Bone marrow (tissue), 2 donors: ENCODE measurements at regions not wholly inside any gene's neighbourhood (a gene's known extent, or its start where the extent isn't known, plus 50 kb on each side); places are given as distances from the start of the nearest gene placed in this dataset.

Experiments
- DNase-seq, 2 donors: peaks; one replicate each; lab custom pipeline; 2025; lab: John Stamatoyannopoulos, UW

GRCh38 chr1:90558754-90559378 is 158.2 kb downstream of the BARHL2 start:
- DNase-seq = no peak

- DNase-seq = no peak
Measured at GRCh38 chr1:90558126-90558525, 159.0 kb downstream of the BARHL2 start.

DNA sequence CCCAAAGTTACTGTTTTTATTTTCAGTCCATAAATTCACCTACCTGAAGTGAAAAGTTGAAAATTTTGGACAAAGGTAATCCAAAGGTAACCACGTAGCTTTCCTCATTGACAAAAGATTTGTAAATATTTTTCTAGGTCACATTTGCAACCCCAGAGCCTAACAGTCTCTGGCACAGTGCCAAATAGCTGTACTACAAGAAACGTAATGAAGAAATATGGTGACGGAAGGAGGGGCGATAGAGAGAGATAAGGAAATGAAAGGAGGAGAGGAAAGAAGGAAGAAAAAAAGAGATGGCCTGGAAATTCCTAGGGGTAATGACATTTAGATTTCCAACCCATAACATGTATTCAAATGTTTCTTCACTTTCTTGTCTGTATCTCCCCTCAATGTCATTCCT is 159.4 kb downstream of the BARHL2 start:
- no peak for DNase-seq

DNA sequence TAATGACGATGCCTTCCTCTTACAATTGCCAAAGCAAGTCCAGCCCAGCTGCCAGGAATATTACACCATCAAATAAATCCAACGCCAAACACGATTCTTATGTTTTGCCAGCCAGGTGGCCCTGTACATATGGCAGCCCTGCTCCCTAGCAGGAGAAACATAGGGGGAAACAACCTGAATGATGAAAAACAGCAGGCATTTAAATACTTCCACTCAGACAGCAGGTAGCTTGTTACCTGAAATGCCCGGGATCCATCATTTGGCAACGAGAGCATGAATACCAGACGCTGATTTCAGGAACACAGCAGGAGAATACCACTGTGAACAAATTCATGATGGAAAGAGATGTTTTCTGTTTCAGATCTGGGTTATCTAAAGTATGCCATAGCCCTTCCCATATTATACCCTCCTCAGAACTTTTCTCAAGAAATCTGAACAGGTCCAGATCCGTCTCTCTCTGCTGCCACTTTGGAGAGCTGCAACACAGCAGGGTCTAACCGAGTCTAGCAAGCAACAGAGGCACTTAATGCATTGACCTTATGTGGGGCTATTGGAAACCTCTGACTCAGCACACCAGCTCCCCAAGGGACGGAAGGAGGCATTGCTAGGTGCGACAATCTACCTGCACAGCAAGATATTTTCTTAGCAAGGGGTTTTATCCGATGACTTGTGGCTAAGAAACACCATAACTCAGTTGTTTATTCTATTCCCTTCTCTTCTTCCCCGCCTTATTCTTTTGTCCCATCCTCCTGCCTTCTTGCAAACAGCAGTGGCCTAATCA is 166.3 kb downstream of the BARHL2 start:
- no peak for DNase-seq

DNA sequence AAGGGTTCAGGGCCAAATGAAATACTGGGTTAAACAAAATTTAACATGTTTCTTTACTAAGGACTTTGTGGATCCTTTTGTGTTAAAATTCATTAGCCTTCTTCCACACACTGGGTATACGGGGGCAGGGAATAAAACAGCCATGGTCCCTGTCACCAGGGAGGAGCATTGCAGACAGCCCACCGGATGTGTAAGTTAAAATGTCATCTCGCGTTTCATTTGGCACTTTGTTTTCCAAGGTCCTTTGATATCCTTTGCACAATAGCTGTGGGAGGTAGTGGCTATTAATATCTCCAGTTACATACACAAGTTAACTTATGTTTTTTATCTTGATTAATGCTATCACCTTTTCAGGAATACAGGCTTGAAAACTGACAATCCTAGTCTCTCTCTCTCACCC is 172.7 kb downstream of the BARHL2 start:
- no peak for DNase-seq

DNA sequence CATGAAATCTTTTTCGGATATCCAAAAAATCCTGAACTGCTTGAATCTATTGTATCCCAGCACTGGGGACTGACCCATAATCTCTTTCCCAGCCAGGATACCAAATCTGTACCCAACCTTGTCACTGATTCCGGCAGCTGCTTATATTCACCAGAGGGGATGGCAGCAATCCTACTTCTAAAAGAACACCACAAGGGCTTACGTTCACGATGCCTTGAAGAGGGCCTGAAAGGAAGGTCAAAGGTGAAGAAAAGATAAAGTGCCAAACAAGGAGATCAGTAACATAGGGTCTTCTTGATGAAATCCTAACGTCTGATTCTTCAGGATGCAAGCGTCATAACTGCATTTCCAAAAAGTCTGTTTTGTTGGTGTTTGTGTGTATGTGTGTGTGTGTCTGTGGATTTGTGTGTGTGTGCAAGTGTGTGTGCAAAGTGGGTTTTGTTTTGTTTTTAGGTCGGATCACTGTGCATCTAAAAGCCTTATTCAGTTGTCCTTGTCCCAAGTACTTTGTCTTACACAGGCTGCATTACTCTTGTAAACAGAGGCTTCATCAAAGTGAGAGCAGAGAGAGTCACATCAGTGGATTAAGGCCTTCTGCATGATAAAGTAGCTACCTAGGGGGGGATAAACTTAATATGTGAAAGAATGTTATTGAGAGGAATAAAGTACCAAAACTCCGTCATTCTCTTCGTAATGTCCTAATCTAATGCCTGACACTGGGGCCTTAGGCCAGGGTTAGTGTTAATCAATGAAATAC is 179.3 kb downstream of the BARHL2 start:
- no peak for DNase-seq

DNA sequence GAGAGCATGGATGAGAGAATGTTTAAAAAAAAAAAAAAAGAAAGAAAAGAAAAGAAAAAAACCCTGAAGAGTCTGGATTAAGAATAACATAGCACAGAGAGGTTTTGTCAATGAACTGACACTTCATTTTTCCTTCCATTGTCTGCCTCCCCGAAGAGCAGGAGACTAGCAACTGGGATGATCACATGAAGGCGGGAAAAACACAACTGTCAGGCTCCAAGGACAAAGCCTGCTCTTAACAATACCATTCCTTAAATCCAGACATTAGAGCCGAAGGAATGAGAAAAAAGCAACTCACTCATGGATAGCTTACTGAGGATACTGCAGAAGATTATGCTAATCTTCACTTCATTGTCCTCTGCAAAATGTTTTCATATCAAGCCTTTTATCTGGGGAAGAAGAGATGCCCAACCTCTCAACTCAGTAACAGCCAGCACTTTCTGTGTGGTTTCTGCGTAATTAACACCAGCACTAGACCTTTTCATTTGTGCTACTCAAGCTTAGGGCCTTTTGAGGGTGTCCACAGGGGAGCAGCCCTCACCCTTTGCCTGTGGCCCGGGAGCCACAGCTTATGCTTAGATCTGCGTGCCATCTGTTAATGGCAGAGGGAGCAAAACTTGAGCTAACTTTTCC is 182.3 kb downstream of the BARHL2 start:
- no peak for DNase-seq

GRCh38 chr1:90534116-90534515 is 183.0 kb downstream of the BARHL2 start:
- DNase-seq = no peak

DNA sequence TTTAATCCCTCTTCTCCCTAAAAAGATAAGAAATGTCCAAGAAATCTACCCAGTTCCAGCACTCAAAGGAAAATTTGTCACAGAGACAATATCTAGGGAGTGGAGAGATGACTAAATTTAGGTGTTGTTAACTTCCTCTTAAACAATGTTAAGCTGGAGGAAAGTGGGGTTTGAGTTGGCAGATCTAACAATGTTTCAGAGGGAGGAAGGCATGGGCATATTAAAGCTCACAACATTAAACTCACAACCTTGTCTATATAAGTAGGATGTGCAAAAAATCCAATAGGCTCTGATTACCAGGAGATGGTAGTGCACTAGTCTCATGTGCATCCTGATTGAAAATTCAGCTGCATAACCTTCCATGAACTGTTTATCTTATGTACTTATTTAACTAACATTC is 190.1 kb downstream of the BARHL2 start:
- DNase-seq = no peak

- DNase-seq = no peak
Measured at GRCh38 chr1:90522432-90522831, 194.7 kb downstream of the BARHL2 start.

DNA sequence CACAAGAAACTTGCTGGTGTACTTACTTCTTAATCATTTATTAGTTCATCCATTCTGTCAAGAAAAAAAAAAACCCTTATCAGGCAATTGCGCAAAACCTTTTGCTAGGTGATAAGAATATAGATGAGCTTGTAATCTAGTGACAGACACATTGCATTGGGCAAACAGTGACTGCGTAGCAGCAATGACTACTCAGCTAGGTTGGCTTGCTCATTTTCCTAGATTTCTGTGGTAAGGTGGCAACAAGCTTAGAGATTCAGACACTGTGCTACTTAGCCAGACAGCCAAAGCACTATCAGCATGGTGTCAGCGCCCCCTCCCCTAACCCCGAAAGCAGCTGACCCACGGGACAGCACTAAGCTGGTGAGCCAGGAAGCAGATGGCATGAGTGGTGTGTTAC is 203.1 kb downstream of the BARHL2 start:
- DNase-seq = no peak

GRCh38 chr1:90512441-90512840 is 204.7 kb downstream of the BARHL2 start:
- no peak for DNase-seq

- DNase-seq = no peak
Measured at GRCh38 chr1:90510143-90510542, 207.0 kb downstream of the BARHL2 start.

GRCh38 chr1:90509225-90510048 is 207.7 kb downstream of the BARHL2 start:
- no peak for DNase-seq

GRCh38 chr1:90508376-90509167 is 208.5 kb downstream of the BARHL2 start:
- no peak for DNase-seq

GRCh38 chr1:90507173-90507572 is 209.9 kb downstream of the BARHL2 start:
- no peak for DNase-seq

- no peak for DNase-seq
Measured at GRCh38 chr1:90505806-90506205, 211.3 kb downstream of the BARHL2 start.

- DNase-seq = no peak
Measured at GRCh38 chr1:90504509-90504908, 212.6 kb downstream of the BARHL2 start.

- DNase-seq = no peak
Measured at GRCh38 chr1:90502696-90503095, 214.4 kb downstream of the BARHL2 start.

DNA sequence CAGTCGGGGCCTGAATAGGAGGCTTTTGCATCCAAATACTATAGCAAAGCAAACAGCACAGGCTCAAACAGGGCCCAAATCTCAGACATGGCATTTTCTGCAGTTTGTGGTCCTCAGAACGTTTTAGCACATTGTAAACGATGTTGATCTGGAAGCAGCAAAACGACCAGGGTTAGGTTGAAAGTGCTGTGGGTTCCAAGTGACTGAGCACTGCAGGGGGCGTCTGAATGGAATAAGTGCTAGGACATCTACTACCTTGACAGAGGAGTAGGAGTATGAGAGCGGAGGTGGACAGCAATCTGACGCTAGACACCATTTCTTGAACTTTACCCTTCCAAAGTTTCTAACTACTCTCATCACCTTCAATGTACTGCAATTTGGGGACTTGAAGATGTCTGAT is 214.9 kb downstream of the BARHL2 start:
- no peak for DNase-seq

GRCh38 chr1:90501281-90501680 is 215.8 kb downstream of the BARHL2 start:
- no peak for DNase-seq
